ENCODE measurements at regions not wholly inside any gene's neighbourhood (a gene's known extent, or its start where the extent isn't known, plus 50 kb on each side); places are given as distances from the start of the nearest gene placed in this dataset.
A peak's percentile ranks its signal among the peaks of the same experiment; 100 is the strongest.
"Not testable (repeated sequence)": the region's sequence is repeated elsewhere in the genome, so short reads cannot be mapped to it uniquely, and the experiment has no call there.

DNA sequence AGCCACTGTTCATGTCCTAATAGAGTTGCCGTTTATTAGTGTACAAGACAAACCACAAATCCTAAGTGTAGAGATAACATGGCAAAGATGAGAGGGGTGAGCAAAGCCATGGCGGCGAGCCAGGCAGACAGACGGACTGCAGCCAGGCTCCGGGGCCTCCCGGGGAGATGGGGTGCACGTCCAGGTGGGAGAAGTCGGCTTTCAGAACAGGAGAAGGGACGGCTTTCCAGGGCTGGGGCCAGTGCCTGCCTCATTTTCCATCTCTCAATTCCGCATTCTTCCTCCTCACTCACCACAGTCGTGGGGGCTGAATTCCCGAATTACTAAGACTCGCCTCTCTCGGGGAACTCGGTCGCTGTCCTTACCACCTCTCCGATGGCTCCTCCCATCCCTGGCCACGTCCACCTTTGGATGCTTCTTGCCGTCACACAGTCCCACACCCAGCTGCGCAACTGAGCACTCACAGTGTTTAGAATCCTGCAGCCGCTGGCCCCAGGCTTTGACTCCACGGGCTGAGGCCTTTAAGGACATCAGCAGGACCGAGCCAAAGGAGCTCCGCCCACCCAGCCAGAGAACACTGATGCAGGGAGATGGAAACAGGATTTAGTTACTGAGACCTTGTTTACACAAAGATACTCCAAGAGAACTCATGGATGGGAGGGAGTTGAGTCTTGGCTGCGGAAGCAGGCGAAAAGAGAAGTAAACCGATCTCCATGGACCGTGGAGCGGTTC lies 59.7 kb downstream of the RNF112 start:
- H3K27ac ChIP-seq = peak overlapping the region; percentile 52
- TF ChIP-seq, protein P1, sequence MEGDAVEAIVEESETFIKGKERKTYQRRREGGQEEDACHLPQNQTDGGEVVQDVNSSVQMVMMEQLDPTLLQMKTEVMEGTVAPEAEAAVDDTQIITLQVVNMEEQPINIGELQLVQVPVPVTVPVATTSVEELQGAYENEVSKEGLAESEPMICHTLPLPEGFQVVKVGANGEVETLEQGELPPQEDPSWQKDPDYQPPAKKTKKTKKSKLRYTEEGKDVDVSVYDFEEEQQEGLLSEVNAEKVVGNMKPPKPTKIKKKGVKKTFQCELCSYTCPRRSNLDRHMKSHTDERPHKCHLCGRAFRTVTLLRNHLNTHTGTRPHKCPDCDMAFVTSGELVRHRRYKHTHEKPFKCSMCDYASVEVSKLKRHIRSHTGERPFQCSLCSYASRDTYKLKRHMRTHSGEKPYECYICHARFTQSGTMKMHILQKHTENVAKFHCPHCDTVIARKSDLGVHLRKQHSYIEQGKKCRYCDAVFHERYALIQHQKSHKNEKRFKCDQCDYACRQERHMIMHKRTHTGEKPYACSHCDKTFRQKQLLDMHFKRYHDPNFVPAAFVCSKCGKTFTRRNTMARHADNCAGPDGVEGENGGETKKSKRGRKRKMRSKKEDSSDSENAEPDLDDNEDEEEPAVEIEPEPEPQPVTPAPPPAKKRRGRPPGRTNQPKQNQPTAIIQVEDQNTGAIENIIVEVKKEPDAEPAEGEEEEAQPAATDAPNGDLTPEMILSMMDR (conservative IDR thresholded peaks at IDR 0.05) = no peak

DNA sequence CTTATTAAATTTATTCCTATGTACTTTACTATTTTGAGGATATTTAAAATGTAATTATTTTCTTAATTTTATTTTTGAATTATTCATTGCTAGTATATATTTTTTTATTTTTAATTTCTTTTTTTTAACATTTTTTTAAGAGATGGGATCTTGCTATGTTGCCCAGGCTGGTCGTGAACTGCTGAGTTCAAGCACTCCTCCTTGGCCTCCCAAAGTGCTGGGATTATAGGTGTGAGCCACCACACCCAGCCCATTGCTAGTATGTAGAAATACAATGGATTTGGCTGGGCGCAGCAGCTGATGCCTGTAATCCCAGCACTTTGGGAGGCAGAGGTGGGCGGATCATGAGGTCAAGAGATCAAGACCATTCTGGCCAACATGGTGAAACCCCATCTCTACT lies 59.2 kb upstream of the SLC47A1 start:
- not testable (repeated sequence) for H3K27ac ChIP-seq

DNA sequence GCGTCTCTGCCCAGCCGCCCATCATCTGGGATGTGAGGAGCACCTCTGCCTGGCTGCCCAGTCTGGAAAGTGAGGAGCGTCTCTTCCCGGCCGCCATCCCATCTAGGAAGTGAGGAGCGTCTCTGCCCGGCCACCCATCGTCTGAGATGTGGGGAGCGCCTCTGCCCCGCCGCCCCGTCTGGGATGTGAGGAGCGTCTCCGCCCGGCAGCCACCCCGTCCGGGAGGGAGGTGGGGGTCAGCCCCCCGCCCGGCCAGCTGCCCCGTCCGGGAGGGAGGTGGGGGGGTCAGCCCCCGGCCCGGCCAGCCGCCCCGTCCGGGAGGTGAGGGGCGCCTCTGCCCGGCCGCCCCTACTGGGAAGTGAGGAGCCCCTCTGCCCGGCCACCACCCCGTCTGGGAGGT lies 57.9 kb upstream of the SLC47A1 start:
- not testable (repeated sequence) for H3K27ac ChIP-seq

DNA sequence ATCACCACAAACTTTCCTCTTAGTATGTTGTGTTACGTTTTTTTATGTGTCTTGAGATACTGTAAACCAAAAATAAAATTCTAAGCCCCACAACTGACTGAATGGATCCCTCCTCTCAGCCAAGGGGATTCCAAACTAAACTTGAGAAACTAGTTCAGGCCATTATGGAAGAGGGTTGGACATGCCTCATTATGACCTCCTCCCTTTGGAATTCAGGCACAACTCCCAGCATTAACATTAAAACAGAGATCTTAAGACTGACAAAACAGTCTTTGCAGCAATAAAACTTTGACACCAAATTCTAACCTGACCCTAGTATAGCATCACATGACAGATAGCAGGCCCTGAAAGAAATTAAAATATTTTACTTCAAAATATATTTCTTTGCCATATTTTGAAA lies 51.1 kb upstream of the SLC47A1 start:
- TF ChIP-seq, protein P1 (conservative IDR thresholded peaks at IDR 0.05) = no peak
- H3K27ac ChIP-seq = no peak overlapping the region

Data from VCaP (cell line).